ENCODE measurements at regions not wholly inside any gene's neighbourhood (a gene's known extent, or its start where the extent isn't known, plus 50 kb on each side); places are given as distances from the start of the nearest gene placed in this dataset.
"Not testable (repeated sequence)": the region's sequence is repeated elsewhere in the genome, so short reads cannot be mapped to it uniquely, and the experiment has no call there.

- no peak overlapping the region for H3K4me3 ChIP-seq (ENCODE audit: low read depth, low read length)
- no peak for DNase-seq (ENCODE audit: low read depth)
- TF ChIP-seq, protein P1, sequence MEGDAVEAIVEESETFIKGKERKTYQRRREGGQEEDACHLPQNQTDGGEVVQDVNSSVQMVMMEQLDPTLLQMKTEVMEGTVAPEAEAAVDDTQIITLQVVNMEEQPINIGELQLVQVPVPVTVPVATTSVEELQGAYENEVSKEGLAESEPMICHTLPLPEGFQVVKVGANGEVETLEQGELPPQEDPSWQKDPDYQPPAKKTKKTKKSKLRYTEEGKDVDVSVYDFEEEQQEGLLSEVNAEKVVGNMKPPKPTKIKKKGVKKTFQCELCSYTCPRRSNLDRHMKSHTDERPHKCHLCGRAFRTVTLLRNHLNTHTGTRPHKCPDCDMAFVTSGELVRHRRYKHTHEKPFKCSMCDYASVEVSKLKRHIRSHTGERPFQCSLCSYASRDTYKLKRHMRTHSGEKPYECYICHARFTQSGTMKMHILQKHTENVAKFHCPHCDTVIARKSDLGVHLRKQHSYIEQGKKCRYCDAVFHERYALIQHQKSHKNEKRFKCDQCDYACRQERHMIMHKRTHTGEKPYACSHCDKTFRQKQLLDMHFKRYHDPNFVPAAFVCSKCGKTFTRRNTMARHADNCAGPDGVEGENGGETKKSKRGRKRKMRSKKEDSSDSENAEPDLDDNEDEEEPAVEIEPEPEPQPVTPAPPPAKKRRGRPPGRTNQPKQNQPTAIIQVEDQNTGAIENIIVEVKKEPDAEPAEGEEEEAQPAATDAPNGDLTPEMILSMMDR (IDR thresholded peaks at IDR 0.05; ENCODE audit: low read depth, low read length, missing control alignments): no peak
Observed at GRCh38 chr1:177872308-177872900, 97.5 kb downstream of the SEC16B start.

DNA sequence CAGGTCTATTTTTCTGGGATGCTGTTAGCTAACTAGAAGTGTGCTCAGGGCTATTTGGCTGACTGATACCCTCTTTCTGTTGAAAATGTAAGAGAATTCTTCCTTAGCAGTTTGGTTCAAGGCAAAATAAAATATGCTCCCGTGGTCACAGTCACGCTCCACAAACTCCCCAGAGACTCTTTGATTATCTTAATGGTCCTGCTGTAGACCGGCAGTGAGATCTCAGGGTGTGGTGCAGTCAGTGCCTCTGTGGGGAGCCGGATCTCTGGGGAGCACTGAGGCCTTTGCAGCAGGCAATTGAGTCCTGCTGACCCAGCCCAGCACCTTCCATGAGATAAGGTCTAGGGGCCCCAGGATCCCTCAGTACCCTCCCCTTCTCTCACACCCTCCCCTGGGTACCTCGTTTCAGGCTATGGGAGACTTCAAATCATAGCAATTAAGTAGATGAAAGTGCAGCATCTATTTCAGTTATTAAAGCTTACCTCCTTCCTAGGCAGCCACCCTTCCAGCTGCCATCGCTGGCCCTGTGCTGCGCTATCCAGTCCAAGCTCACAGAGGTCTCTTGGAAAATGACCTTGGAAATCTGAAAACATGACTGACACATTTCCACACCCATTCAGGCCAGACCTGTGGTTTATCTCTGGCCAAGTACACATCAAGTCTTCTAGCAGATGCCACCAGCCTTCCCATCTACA, 98.1 kb downstream of the SEC16B start:
- H3K4me3 ChIP-seq (ENCODE audit: low read depth, low read length): no peak overlapping the region
- TF ChIP-seq, protein P1 (IDR thresholded peaks at IDR 0.05; ENCODE audit: low read depth, low read length, missing control alignments): no peak
- no peak for DNase-seq (ENCODE audit: low read depth)

DNA sequence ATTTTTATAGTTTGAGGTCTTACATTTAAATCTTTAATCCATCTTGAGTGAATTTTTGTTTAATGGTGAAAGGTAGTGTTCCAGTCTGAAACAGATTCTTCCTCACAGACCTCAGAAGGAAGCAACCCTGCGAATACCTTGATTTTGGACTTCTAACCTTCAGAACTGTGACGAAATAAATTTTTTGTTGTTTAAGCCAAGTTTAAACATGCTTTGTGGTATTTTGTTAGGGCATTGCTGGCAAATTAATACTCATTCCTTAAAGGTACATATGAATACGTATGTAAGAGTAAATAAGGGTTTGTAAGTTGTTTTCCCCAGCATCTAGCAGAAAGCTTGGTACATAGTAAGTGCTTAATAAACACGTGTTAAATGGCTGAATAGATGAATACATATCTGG, 100.3 kb downstream of the SEC16B start:
- no peak overlapping the region for H3K4me3 ChIP-seq (ENCODE audit: low read depth, low read length)

DNA sequence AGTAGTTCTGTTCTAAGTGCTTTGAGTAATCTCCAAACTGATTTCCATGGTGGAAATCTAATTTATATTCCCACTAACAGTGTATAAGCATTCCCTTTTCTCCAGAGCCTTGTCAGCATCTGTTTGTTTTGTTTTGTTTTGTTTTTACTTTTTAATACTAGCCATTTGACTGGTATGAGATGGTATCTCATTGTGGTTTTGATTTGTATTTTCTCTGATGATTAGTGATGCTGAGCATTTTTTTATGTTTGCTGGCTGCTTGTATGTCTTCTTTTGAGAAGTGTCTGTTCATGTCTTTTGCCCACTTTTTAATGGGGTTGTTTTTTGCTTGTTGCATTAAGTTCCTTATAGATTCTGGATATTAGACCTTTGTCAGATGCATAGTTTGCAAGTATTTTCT, 100.8 kb downstream of the SEC16B start:
- DNase-seq (ENCODE audit: low read depth); H3K4me3 ChIP-seq (ENCODE audit: low read depth, low read length): not testable (repeated sequence)

More for the DNA sequence above, 100.3 kb downstream of the SEC16B start:
- no peak for DNase-seq (ENCODE audit: low read depth)
- TF ChIP-seq, protein P1 (IDR thresholded peaks at IDR 0.05; ENCODE audit: low read depth, low read length, missing control alignments): no peak

DNA sequence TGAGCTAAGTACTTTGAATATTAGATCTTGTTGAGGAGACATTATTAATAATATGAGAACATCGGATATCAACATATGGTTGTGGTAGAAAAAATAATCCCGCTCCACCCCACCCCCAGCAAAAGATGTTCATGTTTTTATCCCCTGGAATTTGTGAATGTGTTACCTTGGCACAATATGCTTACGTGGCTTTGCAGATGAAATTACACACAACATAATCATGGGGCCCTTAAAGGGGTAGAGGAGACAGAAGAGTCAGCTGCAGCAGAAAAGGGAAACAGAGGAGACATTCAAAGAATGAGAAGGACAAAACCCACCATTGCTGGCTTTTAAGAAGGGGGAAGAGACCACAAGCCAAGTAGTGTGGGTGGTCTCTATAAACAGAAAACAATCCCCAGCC, 104.1 kb downstream of the SEC16B start:
- TF ChIP-seq, protein P1 (IDR thresholded peaks at IDR 0.05; ENCODE audit: low read depth, low read length, missing control alignments): no peak
- no peak overlapping the region for H3K4me3 ChIP-seq (ENCODE audit: low read depth, low read length)
- no peak for DNase-seq (ENCODE audit: low read depth)

DNA sequence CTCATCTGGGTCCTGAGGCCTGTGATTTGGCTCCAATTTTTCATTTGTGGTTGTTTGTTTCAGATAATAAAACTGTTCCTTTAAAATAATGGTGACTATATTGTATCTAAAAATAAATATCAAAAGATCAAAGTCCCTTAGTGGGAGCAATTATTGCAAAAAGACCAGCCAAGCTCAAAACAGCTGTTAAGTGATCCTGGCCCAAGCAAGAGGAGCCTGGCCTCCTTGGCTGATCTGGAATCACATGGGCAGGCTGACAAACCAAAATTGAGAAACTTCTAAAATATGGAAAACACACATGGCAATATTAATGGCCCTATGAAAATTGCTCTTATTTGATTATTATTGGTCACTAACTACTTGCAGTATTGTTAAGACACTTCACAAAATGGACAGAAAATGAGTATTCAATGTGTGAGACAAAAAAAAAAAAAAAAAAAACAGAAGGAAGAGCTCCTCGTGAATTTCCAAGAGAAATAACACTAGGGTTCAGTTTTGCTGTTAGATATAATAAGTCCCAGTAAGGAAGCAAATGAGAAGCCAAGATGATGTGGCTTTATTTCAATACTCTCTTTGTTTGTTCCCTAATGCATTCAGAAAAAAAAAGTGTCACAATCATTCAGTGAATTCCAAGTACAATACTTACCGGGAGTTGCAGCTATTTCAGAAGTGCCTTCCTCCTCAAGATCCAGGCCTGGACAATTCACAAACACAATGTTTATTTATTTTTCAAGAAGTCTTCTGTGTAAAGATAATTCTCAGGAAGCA, 105.1 kb downstream of the SEC16B start:
- no peak overlapping the region for H3K4me3 ChIP-seq (ENCODE audit: low read depth, low read length)
- TF ChIP-seq, protein P1 (IDR thresholded peaks at IDR 0.05; ENCODE audit: low read depth, low read length, missing control alignments): no peak
- no peak for DNase-seq (ENCODE audit: low read depth)

DNA sequence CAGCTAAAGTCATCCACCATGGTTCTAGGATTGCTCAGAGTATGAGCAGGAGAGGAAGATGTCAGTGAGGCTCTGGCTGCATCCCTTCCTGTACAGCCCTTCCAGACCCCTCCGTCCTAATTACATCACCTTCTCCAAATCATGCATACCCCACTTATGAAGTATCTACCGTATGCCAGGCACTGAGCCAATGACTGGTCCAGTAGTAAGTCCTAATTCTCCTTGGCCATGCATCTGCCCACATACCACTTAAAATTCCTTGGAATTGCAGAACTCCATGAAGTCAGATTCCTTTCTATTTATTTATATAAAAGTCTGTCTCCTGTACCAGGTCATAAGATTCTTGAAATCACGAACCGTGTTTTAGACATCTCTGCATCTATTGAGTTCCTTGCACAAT, 106.1 kb downstream of the SEC16B start:
- TF ChIP-seq, protein P1 (IDR thresholded peaks at IDR 0.05; ENCODE audit: low read depth, low read length, missing control alignments): no peak
- no peak overlapping the region for H3K4me3 ChIP-seq (ENCODE audit: low read depth, low read length)
- no peak for DNase-seq (ENCODE audit: low read depth)
